SU-DHL-6 (cell line): ENCODE measurements at regions not wholly inside any gene's neighbourhood (a gene's known extent, or its start where the extent isn't known, plus 50 kb on each side); places are given as distances from the start of the nearest gene placed in this dataset.
"Not testable (repeated sequence)": the region's sequence is repeated elsewhere in the genome, so short reads cannot be mapped to it uniquely, and the experiment has no call there.

Source experiments
- H2AFZ ChIP-seq: fragments of 200-600 bp; sonication (generic); 2 replicates; pipeline ENCODE4 v1.6.1; 2014; ENCODE audit warnings: low read depth, mild to moderate bottlenecking, moderate library complexity, mixed read lengths, antibody characterized with exemption, low read length; ENCODE audit not compliant: severe bottlenecking
- H3F3A ChIP-seq: fragments of 200-600 bp; shearing (Covaris generic); 2 replicates; pipeline ENCODE4 v1.6.0; 2016; ENCODE audit warnings: antibody characterized with exemption, mild to moderate bottlenecking; ENCODE audit not compliant: insufficient read depth
- H3K27ac ChIP-seq: fragments of 200-600 bp; sonication (generic); 2 replicates; pipeline ENCODE4 v1.5.1; 2016; ENCODE audit warnings: low read depth, mild to moderate bottlenecking, low read length, moderate library complexity, mixed read lengths
- H3K27me3 ChIP-seq: fragments of 200-600 bp; sonication (generic), shearing (Covaris generic); 2 replicates; pipeline ENCODE4 v1.6.0; 2014; ENCODE audit warnings: mild to moderate bottlenecking, low read length
- H3K36me3 ChIP-seq: fragments of 200-600 bp; sonication (generic); 2 replicates; pipeline ENCODE4 v1.6.1; 2014; ENCODE audit warnings: mild to moderate bottlenecking, low read length, mixed read lengths
- H3K4me2 ChIP-seq: fragments of 300-600, 200-600 bp; shearing (Covaris generic), sonication (generic); 2 replicates; pipeline ENCODE4 v1.6.0; 2014; ENCODE audit warnings: low read length, low read depth, mild to moderate bottlenecking; ENCODE audit not compliant: poor library complexity, severe bottlenecking
- H3K4me3 ChIP-seq: fragments of 200-600 bp; sonication (generic); 2 replicates; pipeline ENCODE4 v1.5.1; 2014; ENCODE audit warnings: antibody characterized with exemption, low read length, mild to moderate bottlenecking, mixed read lengths; ENCODE audit not compliant: insufficient read depth, poor library complexity, severe bottlenecking
- H3K79me2 ChIP-seq: fragments of 200-600 bp; sonication (generic); 2 replicates; pipeline ENCODE4 v1.6.1; 2014; ENCODE audit warnings: mild to moderate bottlenecking, low read length, moderate library complexity; ENCODE audit not compliant: insufficient read depth
- H3K9ac ChIP-seq: fragments of 200-600 bp; sonication (generic); 2 replicates; pipeline ENCODE4 v1.7.0; 2014; ENCODE audit warnings: mild to moderate bottlenecking, low read length
- H3K9me2 ChIP-seq: fragments of 200-600 bp; sonication (generic); replicated peaks from 2 replicates; pipeline ENCODE4 v1.6.1; 2014; ENCODE audit warnings: low read length; ENCODE audit not compliant: insufficient read depth
- H3K9me3 ChIP-seq: fragments of 200-600 bp; sonication (generic); 2 replicates; pipeline ENCODE4 v1.6.1; 2014; ENCODE audit warnings: low read length, mixed read lengths; ENCODE audit not compliant: insufficient read depth
- H4K20me1 ChIP-seq: fragments of 200-600 bp; sonication (generic); 2 replicates; pipeline ENCODE4 v1.6.1; 2014; ENCODE audit warnings: low read depth, mild to moderate bottlenecking, antibody characterized with exemption, low read length, moderate library complexity, mixed read lengths

DNA sequence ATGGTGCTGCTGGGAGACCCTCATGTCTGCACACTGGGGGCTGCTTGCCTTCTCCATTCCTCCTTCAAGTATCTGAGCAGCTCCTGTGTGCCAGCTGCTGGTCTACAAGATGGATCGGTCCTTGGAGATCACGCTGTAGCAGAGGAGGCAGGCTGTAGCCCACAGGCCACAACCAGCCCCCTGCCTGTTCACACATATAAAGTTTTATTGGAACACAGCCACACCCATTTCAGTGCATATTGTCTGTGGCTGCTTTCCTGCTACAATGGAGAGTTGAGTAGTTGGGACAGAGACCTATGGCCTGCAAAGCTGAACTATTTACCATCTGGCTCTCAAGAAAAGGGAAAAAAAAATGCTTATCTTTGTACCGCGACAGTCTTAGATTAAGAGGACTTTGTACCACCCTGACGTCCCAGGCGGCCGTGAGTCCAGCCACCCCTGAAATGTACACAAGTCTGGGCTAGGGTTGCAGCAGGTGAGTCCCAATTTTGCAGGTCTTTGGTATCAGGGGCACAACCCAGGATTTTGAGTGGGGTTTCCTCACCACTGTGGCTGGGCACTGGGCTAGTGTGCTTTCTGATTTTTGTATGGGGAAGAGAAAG, 179.2 kb upstream of the OSBPL11 start:
- not testable (repeated sequence) for H3K9me3 ChIP-seq, H2AFZ ChIP-seq, H3K9ac ChIP-seq, H3F3A ChIP-seq, H4K20me1 ChIP-seq, H3K4me2 ChIP-seq, H3K36me3 ChIP-seq, H3K27me3 ChIP-seq, H3K9me2 ChIP-seq, H3K4me3 ChIP-seq, H3K79me2 ChIP-seq, H3K27ac ChIP-seq

DNA sequence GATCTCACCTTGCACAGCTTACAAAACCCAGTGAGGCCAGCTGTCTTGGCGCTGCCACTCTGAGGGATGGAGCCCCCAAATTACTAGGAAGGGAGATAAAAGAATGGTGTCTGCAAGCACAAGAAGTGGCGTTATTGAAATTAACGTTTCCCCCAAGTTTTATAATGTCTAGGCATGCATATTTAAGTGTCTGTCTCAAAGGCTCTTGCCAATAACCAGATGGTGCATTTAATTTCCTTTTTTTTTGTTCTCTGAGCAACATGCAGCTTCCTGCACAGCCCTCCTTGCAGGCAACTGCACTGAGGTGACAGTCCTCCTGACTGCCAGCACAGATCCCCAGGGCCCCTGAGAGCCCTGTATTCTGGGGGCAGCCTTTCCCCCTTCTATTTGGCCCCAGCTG, 179.8 kb upstream of the OSBPL11 start:
- not testable (repeated sequence) for H3K79me2 ChIP-seq, H3K9me2 ChIP-seq, H3F3A ChIP-seq, H3K4me3 ChIP-seq, H2AFZ ChIP-seq, H3K27ac ChIP-seq, H3K9ac ChIP-seq, H3K9me3 ChIP-seq, H3K27me3 ChIP-seq, H4K20me1 ChIP-seq, H3K4me2 ChIP-seq, H3K36me3 ChIP-seq

DNA sequence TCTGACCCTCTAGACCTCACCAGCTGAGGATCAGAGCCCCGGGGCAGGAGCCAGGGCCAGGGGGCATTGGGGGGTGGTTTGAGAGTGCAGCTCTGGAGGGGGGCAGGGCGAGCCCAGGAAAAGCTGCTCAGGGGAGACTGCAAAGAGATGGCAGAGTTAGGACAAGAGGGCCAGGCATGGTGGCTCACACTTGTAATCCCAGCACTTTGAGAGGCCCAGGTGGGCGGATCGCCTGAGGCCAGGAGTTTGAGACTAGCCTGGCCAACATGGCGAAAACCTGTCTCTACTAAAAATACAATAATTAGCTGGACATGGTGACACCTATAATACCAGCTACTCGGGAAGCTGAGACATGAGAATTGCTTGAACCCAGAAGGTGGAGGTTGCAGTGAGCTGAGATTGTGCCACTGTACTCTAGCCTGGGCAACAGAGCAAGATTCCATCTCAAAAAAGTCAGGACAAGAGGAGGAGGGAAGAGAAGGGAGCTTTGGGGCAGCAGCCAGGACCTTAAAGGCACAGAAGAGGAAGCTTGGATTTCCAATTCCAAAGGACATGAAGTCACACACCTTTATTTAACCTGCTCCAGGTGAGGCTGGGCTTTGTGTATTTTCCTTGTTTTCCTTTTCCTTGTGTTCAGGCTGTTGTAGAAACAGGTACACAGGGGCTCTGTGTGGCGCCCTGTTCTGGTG, 180.5 kb upstream of the OSBPL11 start:
- not testable (repeated sequence) for H4K20me1 ChIP-seq, H2AFZ ChIP-seq, H3K27me3 ChIP-seq, H3K9ac ChIP-seq, H3K4me2 ChIP-seq, H3F3A ChIP-seq, H3K79me2 ChIP-seq, H3K9me3 ChIP-seq, H3K4me3 ChIP-seq, H3K9me2 ChIP-seq, H3K27ac ChIP-seq, H3K36me3 ChIP-seq

DNA sequence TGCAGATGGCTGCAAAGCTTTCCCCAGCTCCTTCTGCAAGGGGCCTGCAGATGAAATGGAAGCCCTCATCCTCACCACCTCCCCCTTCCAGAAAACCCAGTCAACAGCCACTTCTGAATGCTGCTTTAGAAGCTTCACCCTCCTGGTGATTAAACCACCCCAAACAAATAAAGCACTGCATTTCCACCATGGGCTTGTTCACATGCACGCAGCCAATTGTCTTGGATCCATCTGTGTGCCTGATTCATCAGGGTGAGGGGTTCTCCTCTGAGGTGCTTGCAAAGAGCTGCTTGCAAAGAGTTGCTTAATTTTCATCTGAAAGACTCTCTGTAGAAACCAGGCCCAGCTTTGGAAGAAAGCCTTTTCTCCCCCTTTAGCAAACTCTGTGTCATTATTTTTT, 184.0 kb upstream of the OSBPL11 start:
- H4K20me1 ChIP-seq, H3K9me2 ChIP-seq, H3F3A ChIP-seq, H3K9me3 ChIP-seq, H3K9ac ChIP-seq, H3K4me3 ChIP-seq, H3K4me2 ChIP-seq, H3K36me3 ChIP-seq, H3K27ac ChIP-seq, H3K79me2 ChIP-seq, H2AFZ ChIP-seq, H3K27me3 ChIP-seq: not testable (repeated sequence)

DNA sequence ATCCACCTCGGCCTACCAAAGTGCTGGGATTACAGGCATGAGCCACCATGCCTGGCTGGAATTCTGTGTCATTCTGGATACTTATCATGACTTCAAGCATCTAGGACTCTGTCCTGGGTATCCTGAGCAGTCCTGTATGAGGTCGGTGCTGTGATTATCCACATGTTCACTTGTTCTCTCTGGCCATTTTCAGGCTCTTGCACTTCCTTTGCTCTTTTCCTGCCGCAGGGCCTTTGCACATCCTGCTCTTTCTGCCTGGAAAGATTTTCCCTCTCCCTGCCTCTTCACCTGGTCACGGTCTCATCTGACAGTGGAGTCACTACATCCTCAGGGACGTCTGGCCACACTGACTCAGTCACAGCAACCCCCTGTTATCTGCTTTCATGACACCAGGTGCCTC, 184.6 kb upstream of the OSBPL11 start:
- H3K36me3 ChIP-seq, H3K9ac ChIP-seq, H3K9me3 ChIP-seq, H2AFZ ChIP-seq, H3K9me2 ChIP-seq, H3K4me3 ChIP-seq, H3K79me2 ChIP-seq, H3K27me3 ChIP-seq, H4K20me1 ChIP-seq, H3K4me2 ChIP-seq, H3F3A ChIP-seq, H3K27ac ChIP-seq: not testable (repeated sequence)

DNA sequence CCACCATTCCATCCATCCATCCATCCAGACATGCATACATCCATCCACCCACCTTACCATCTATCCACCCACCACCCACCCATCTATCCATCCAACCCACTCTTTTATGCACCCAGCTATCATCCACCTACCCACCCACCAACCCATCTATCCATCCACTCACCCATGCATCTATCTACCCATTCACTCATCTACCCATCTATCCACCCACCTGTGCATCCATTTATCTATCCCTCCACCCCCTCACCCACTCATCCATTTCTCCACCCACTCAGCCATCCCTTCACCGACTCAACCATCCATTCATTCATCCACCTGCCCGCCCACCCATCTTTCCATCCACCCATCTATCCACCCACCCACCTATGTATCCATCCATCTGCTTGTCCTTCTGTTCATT, 186.4 kb upstream of the OSBPL11 start:
- H3K9me2 ChIP-seq, H4K20me1 ChIP-seq, H3K9me3 ChIP-seq, H3K27me3 ChIP-seq, H3K9ac ChIP-seq, H3K36me3 ChIP-seq, H2AFZ ChIP-seq, H3F3A ChIP-seq, H3K27ac ChIP-seq, H3K79me2 ChIP-seq, H3K4me3 ChIP-seq, H3K4me2 ChIP-seq: not testable (repeated sequence)

DNA sequence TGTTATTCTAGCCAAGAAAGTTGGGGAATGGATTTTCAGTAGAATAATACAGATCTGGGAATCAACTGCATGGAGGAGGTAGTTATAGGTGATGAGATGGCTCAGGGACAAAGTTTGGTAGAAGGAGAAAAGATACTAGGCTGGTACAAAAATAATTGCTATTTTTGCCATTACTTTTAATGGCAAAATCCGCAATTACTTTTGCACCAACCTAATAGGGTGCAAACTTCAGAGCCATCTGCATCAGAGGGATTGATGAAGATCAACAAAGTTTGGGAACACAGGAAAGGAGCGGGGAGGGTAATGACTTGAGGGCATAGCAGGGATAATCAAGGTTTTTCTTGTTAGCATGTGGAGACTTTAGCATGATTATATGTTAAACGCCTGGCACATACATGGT, 178.7 kb upstream of the ROPN1B start:
- not testable (repeated sequence) for H3K9me3 ChIP-seq, H3K9ac ChIP-seq, H2AFZ ChIP-seq, H4K20me1 ChIP-seq, H3K4me3 ChIP-seq, H3F3A ChIP-seq, H3K27ac ChIP-seq, H3K27me3 ChIP-seq, H3K79me2 ChIP-seq, H3K36me3 ChIP-seq, H3K9me2 ChIP-seq, H3K4me2 ChIP-seq

DNA sequence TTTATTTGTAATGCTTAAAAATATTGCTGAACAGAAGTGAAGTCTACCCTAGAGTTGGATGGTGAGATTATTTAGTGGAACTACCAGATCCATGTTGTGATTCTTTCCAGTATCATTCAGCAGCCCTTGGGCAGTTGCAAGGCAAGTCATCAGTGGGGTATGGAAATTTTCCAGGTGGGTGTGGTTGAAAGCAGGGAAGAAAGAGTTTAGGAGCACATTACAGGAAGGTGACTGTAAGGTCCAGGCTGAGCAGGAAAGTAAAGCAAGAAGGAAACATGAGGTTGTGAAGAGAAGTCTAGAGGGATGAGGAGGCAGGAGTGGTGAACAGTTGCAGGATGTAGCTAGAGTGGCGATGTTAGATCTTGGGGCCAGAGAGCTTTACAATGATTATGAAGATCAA, 178.0 kb upstream of the ROPN1B start:
- not testable (repeated sequence) for H3K9me3 ChIP-seq, H3K36me3 ChIP-seq, H3K4me3 ChIP-seq, H3K9ac ChIP-seq, H3K27ac ChIP-seq, H3K79me2 ChIP-seq, H2AFZ ChIP-seq, H3F3A ChIP-seq, H3K4me2 ChIP-seq, H3K27me3 ChIP-seq, H4K20me1 ChIP-seq, H3K9me2 ChIP-seq
